Osteocyte (in vitro differentiated cells): ENCODE measurements at regions not wholly inside any gene's neighbourhood (a gene's known extent, or its start where the extent isn't known, plus 50 kb on each side); places are given as distances from the start of the nearest gene placed in this dataset.

Source experiments
- DNase-seq: peaks from one replicate; pipeline ENCODE4 v3.0.0; 2021; ENCODE audit warnings: mixed read lengths; ENCODE audit not compliant: unreplicated experiment; ENCODE audit errors: extremely low spot score
- H3K27ac Mint-ChIP-seq: one replicate; pipeline ENCODE4 v1.8.0; 2021; ENCODE audit warnings: mild to moderate bottlenecking, mixed read lengths; ENCODE audit not compliant: unreplicated experiment
- H3K27me3 Mint-ChIP-seq: one replicate; pipeline ENCODE4 v1.8.0; 2021; ENCODE audit warnings: mixed read lengths; ENCODE audit not compliant: unreplicated experiment
- H3K36me3 Mint-ChIP-seq: one replicate; pipeline ENCODE4 v1.8.0; 2021; ENCODE audit warnings: mixed read lengths; ENCODE audit not compliant: unreplicated experiment
- H3K4me1 Mint-ChIP-seq: one replicate; pipeline ENCODE4 v1.8.0; 2021; ENCODE audit warnings: mixed read lengths; ENCODE audit not compliant: unreplicated experiment
- H3K4me3 Mint-ChIP-seq: one replicate; pipeline ENCODE4 v1.8.0; 2021; ENCODE audit warnings: mild to moderate bottlenecking, moderate library complexity, mixed read lengths; ENCODE audit not compliant: unreplicated experiment
- H3K9me3 Mint-ChIP-seq: one replicate; pipeline ENCODE4 v1.8.0; 2021; ENCODE audit warnings: mixed read lengths; ENCODE audit not compliant: unreplicated experiment
- CTCF ChIP-seq: fragments of 200-600 bp; sonication (generic); IDR thresholded peaks from 2 replicates; pipeline ENCODE4 v1.5.0; 2021; ENCODE audit warnings: antibody characterized with exemption, mild to moderate bottlenecking, moderate library complexity

GRCh38 chr7:12961910-12962480, 274.6 kb downstream of the ARL4A start:
- H3K9me3 Mint-ChIP-seq: no peaks in the 10 kb centered on the region
- DNase-seq: no peak
- no peaks in the 10 kb centered on the region for H3K4me1 Mint-ChIP-seq
- no peak overlapping the region for H3K4me3 Mint-ChIP-seq
- H3K27ac Mint-ChIP-seq: no peak overlapping the region
- H3K36me3 Mint-ChIP-seq: no peaks in the 10 kb centered on the region
- peaks cover 3% of the 10 kb centered on the region for H3K27me3 Mint-ChIP-seq
- no peak for TF ChIP-seq CTCF

GRCh38 chr7:12963435-12963834, 276.0 kb downstream of the ARL4A start:
- Mint-ChIP-seq H3K4me3 (no peak overlapping the region), H3K36me3 (no peaks in the 10 kb centered on the region), H3K27ac (no peak overlapping the region), H3K4me1 (no peaks in the 10 kb centered on the region), H3K27me3 (peaks cover 3% of the 10 kb centered on the region), H3K9me3 (no peaks in the 10 kb centered on the region)
- no peak for TF ChIP-seq CTCF
- DNase-seq: no peak

GRCh38 chr7:12964836-12965235, 277.4 kb downstream of the ARL4A start:
- Mint-ChIP-seq H3K9me3 (no peaks in the 10 kb centered on the region), H3K36me3 (no peaks in the 10 kb centered on the region), H3K27ac (no peak overlapping the region), H3K4me3 (no peak overlapping the region), H3K4me1 (no peaks in the 10 kb centered on the region), H3K27me3 (peaks cover 3% of the 10 kb centered on the region)
- TF ChIP-seq CTCF: no peak
- DNase-seq: no peak

- no peak overlapping the region for H3K4me3 Mint-ChIP-seq
- H3K27me3 Mint-ChIP-seq: peaks cover under 1% of the 10 kb centered on the region
- no peaks in the 10 kb centered on the region for H3K36me3 Mint-ChIP-seq
- no peaks in the 10 kb centered on the region for H3K4me1 Mint-ChIP-seq
- no peak for TF ChIP-seq CTCF
- no peaks in the 10 kb centered on the region for H3K9me3 Mint-ChIP-seq
- H3K27ac Mint-ChIP-seq: no peak overlapping the region
- DNase-seq: no peak
These were observed 278.3 kb downstream of the ARL4A start for GRCh38 chr7:12965767-12966166.

GRCh38 chr7:12967322-12967721, 279.9 kb downstream of the ARL4A start:
- Mint-ChIP-seq H3K4me1 (no peaks in the 10 kb centered on the region), H3K36me3 (no peaks in the 10 kb centered on the region), H3K27ac (no peak overlapping the region), H3K9me3 (no peaks in the 10 kb centered on the region), H3K27me3 (no peaks in the 10 kb centered on the region), H3K4me3 (no peak overlapping the region)
- TF ChIP-seq CTCF: no peak
- DNase-seq: no peak
